ENCODE measurements at regions not wholly inside any gene's neighbourhood (a gene's known extent, or its start where the extent isn't known, plus 50 kb on each side); places are given as distances from the start of the nearest gene placed in this dataset.

- TF ChIP-seq POLR2AphosphoS5 (IDR thresholded peaks at IDR 0.05; ENCODE audit: low read depth, low read length) (no peak), POLR2A (IDR thresholded peaks at IDR 0.05; ENCODE audit: low read depth, low read length) (no peak), PAX5 (IDR thresholded peaks at IDR 0.05; ENCODE audit: insufficient read depth, low read length, severe bottlenecking) (no peak)
Observed at GRCh38 chr1:216984536-216984935, 261.3 kb upstream of the ESRRG start.

Data from GM12891 (cell line).